ENCODE measurements at regions not wholly inside any gene's neighbourhood (a gene's known extent, or its start where the extent isn't known, plus 50 kb on each side); places are given as distances from the start of the nearest gene placed in this dataset.

GRCh38 chr11:113534625-113535024 lies 59.4 kb upstream of the DRD2 start:
- TF ChIP-seq CTCF (IDR thresholded peaks at IDR 0.05; ENCODE audit: low read depth, low read length) (no peak), EZH2phosphoT487 (IDR thresholded peaks at IDR 0.05; ENCODE audit: low read depth) (no peak)
